ENCODE measurements at regions not wholly inside any gene's neighbourhood (a gene's known extent, or its start where the extent isn't known, plus 50 kb on each side); places are given as distances from the start of the nearest gene placed in this dataset.

- TF ChIP-seq CTCF (IDR thresholded peaks at IDR 0.05) (no peak), EP300 (IDR thresholded peaks at IDR 0.05; ENCODE audit: borderline replicate concordance in 1 of 2, low read depth in 1 of 2, low read length in 1 of 2) (no peak), NFIC (IDR thresholded peaks at IDR 0.05; ENCODE audit: borderline replicate concordance) (no peak), RXRA (IDR thresholded peaks at IDR 0.05; ENCODE audit: borderline replicate concordance, low read depth) (no peak), POLR2AphosphoS5 (IDR thresholded peaks at IDR 0.05; ENCODE audit: low read depth, low read length) (no peak), CHD2 (IDR thresholded peaks at IDR 0.05; ENCODE audit: low read length, partially characterized antibody) (no peak), REST (IDR thresholded peaks at IDR 0.05; ENCODE audit: low read depth, low read length) (no peak), USF2 (IDR thresholded peaks at IDR 0.05; ENCODE audit: borderline replicate concordance, low read depth, low read length) (no peak), TAF1 (IDR thresholded peaks at IDR 0.05; ENCODE audit: borderline replicate concordance, low read depth, low read length) (no peak), FOXJ3 (CRISPR knock-in tag; IDR thresholded peaks at IDR 0.05) (no peak), MAX (IDR thresholded peaks at IDR 0.05; ENCODE audit: low read depth) (no peak), SMC3 (IDR thresholded peaks at IDR 0.05; ENCODE audit: low read depth, low read length) (no peak), GATA2 (CRISPR knock-in tag; IDR thresholded peaks at IDR 0.05) (no peak), MXI1 (IDR thresholded peaks at IDR 0.05; ENCODE audit: low read depth, low read length) (no peak)
Measured at GRCh38 chr3:127360647-127361046, 72.8 kb upstream of the PRR20G start.

Data from SK-N-SH (cell line).